COR-L47 (cell line): ENCODE measurements at regions not wholly inside any gene's neighbourhood (a gene's known extent, or its start where the extent isn't known, plus 50 kb on each side); places are given as distances from the start of the nearest gene placed in this dataset.

Experiments used
- DNase-seq: peaks from one replicate; lab custom pipeline; 2025; lab: John Stamatoyannopoulos, UW

DNA sequence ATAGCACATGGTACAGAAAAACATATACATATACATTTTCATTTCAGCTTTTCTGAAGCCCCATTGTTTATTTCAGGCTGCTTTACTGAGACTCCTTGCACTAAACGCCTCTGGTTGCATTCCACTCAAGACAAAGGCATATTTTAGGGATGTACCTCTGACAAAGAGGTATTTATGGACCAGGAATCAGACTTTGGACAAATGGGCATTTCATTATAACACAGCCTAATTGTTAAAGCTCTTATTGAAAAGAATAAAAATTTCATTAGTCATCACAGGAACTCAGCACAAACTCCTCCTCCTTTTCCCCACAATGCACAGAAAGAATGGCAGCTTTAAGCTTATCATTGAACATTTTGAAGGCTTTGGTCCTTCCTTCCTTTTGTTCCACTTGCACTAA lies 62.9 kb upstream of the UGT8 start:
- no peak for DNase-seq

DNA sequence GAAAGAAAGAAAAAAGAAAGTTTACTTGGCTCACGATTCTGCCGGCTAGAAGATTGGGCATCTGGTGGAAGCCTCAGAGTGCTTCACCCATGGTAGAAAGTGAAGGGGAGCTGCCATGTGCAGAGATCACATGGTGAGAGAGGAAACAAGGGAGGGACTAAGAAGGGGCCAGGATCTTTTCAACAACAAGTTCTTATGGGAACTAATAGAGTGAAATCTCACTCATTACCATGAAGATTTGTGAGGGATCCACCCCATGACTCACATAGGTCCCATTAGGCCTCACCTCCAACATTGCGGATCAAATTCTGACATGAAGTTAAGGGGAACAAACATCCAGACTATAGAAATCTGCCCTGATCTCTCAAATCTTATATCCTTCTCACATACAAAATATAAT lies 61.3 kb upstream of the UGT8 start:
- DNase-seq = no peak

DNA sequence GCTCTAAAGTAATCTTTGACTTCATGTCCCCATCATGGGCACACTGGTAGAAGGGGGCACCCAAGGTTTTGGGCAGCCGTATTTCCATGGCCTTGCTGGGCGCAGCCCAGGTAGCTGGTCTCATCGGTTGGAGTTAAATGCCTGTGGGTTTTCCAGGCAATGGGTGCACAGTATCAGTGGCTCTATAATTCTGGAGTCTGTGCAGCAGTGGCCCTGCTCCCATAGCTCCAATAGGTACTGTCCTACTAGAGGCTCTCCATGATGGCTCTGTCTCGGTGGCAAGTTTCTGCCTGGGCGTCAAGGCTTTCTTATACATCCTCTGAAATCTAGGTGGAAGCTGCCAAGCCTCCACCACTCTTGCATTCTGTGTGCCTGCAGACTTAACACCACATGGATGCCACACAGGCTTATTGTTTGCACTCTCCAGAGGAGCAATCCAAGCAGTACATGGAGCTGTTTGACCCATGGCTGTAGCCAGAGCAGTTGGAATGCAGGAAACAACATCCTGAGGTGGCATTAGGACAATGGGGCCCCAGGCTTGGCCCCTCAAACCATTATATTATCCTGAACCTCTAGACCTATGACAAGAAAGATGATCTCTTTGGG lies 60.5 kb upstream of the UGT8 start:
- no peak for DNase-seq

DNA sequence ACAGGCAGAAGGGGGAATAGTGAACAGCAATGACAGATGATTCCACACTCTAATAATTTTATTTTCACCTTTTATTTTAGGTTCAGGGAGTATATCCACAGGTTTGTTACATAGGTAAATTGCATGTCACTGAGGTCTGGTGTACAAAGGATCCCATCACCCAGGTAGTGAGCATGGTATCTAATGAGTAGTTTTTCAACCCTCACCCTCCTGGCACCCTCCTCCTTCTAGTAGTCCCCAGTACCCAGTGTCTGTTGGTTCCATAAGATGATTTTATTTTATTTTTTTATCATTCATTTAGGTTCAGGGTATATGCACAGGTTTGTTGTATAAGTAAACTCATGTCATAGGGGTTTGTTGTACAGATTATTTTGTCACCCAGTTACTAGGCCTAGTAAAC lies 58.6 kb upstream of the UGT8 start:
- no peak for DNase-seq

DNA sequence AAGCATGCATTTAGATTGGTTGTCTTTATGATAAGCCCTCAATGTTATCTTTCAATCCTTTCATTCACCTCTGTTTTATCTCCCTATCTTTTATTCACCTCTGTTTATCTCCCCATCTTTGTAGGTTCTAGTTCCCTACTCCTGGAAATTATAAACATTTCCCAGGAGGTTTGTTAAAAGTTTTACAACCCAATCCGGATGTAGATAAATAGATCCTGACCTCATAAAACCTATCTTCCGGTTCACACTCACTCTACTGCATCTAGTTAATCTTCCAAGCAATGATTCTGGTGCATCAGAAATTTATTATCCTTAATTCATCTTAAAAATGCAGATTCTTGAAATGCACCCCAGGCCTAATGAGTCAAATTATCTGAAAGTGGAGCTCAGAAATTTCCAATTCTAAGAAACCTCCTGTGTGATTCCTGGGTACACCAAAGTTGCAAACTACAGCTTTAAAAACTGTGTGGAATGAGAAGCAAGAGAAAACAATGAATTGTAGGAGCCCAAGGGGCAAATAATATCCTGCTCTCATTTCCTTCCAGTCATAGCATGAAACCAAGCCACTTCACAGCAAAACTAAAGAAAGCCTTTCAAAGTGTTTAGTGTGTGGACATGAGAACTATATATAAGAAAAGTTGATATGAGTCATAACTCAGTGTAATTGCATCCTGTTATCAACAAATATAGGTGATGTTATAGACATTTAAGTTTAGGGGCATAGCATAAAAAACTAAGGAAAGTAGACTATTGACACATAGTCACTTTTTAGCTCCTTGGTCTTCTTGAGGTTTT lies 51.1 kb upstream of the UGT8 start:
- no peak for DNase-seq
